Skeletal muscle tissue (tissue), 3 donors: ENCODE measurements at regions not wholly inside any gene's neighbourhood (a gene's known extent, or its start where the extent isn't known, plus 50 kb on each side); places are given as distances from the start of the nearest gene placed in this dataset.

Experiments used
- H3K27ac ChIP-seq: one replicate; pipeline ENCODE4 v1.7.0; 2013; ENCODE audit warnings: mild to moderate bottlenecking, low read depth, low read length, inconsistent platforms
- H3K27me3 ChIP-seq, 3 donors: one replicate each; pipeline ENCODE4 v1.7.0; 2013; ENCODE audit warnings: low read length in 3 of 3; ENCODE audit not compliant: control insufficient read depth in 3 of 3, insufficient read depth in 3 of 3
- H3K36me3 ChIP-seq, 3 donors: one replicate each; pipeline ENCODE4 v1.7.0; 2013; ENCODE audit warnings: low read length in 3 of 3; ENCODE audit not compliant: control insufficient read depth in 3 of 3, insufficient read depth in 3 of 3
- H3K4me1 ChIP-seq, 3 donors: one replicate each; pipeline ENCODE4 v1.7.0; 2013; ENCODE audit warnings: low read length in 3 of 3, mild to moderate bottlenecking in 3 of 3; ENCODE audit not compliant: control insufficient read depth in 3 of 3, insufficient read depth in 3 of 3
- H3K4me3 ChIP-seq, 3 donors: one replicate each; pipeline ENCODE4 v1.7.0; 2013; ENCODE audit warnings: low read length in 3 of 3
- H3K9ac ChIP-seq, 3 donors: one replicate each; pipeline ENCODE4 v1.7.0; 2013; ENCODE audit warnings: low read length in 3 of 3, mild to moderate bottlenecking in 3 of 3, moderate library complexity in 2 of 3, low read depth in 1 of 3
- H3K9me3 ChIP-seq, 3 donors: one replicate each; pipeline ENCODE4 v1.7.0; 2013; ENCODE audit warnings: low read length in 3 of 3; ENCODE audit not compliant: control insufficient read depth in 3 of 3
- donor health status: Osteomylitis.

DNA sequence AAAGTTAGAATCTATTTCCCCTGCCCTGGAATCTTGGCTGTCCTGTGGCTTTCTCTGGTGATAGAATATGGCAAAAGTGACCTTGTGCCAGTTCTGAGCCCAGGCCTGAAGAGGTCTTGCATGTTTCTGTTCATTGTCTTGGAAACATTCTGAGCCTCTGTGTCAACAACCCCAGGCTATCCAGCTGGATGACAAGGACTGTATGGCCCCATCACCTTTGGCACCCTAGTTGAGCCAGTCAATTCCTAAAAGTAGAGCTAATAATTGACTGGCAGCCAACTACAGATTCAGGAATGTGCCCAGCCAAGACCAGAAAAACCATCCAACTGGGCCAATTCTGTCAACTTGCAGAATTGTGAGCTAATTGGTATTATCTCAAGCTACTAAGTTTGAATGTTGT, 514.1 kb upstream of the LARGE1 start:
- H3K27me3 ChIP-seq: peaks cover 0 to 3% (median 0%) of the 10 kb centered on the region in 3 donors
- no peak overlapping the region for H3K9ac ChIP-seq
- H3K4me1 ChIP-seq: no peaks in the 10 kb centered on the region
- H3K9me3 ChIP-seq: no peaks in the 10 kb centered on the region
- H3K36me3 ChIP-seq: no peaks in the 10 kb centered on the region
- H3K4me3 ChIP-seq: no peak overlapping the region
- no peak overlapping the region for H3K27ac ChIP-seq

DNA sequence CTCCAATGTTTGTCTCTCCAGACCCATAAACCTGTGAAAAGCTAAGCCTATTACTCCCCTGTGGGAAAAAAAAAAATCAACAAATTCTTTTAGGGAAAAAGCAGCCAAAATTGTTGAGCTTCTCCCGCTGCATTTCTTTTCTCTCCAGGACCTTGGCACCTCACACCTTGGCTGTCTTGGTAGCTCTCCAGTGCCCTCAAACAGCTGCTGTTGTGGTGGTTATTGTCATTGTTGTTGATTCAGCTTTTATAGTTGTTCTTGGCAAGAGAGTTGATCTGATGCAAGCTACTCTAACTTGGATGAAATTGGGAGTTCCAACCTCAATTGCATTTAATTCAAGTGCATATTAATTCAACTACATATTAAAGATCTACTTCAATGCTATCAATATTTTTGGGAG, 516.9 kb upstream of the LARGE1 start:
- Histone ChIP-seq H3K4me3 (no peak overlapping the region), H3K9me3 (no peaks in the 10 kb centered on the region), H3K27me3 (peaks cover 0 to 3% (median 0%) of the 10 kb centered on the region in 3 donors), H3K9ac (no peak overlapping the region), H3K27ac (no peak overlapping the region), H3K4me1 (no peaks in the 10 kb centered on the region), H3K36me3 (no peaks in the 10 kb centered on the region)

DNA sequence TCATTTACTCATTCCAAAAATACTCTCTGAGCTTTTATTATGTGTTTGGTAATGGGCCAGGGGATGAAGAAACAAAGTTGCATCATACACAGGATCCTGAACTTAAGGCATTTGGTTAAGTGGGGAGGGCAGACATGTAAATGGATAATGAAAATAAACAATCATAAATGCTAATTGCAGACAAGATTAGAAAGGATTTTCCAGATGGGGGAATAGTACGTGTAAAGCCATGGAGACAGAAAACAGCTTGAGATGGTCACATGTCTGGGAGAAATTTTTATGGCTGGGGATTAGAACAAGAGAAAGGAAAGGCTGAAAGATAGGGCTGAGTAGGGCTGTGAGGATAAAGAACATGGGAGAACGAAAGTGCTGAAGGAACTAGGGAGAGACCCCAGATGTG, 534.3 kb upstream of the LARGE1 start:
- Histone ChIP-seq H3K36me3 (no peaks in the 10 kb centered on the region), H3K27me3 (no peaks in the 10 kb centered on the region), H3K4me3 (no peak overlapping the region), H3K9me3 (peaks cover 0 to 3% (median 0%) of the 10 kb centered on the region in 3 donors), H3K4me1 (no peaks in the 10 kb centered on the region), H3K27ac (no peak overlapping the region), H3K9ac (no peak overlapping the region)

DNA sequence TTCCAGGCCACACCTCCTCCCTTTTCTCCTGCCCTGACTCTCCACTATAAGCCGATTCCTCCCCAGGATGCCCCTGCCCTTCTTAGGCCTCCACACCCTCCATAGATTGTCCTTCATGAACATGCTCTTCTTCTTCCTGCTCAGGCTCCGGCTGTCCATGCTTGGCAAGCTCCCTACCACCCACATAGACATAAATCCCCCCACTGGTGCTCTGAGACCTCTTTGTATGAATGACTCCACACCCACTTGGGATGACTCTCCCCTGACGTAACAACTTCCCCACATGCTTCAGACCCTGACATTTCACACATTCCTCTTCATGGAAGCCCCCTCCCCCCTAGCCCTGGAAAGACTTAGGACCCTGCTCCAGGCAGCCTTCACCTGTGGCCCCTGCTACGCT, 542.5 kb upstream of the LARGE1 start:
- no peak overlapping the region for H3K4me3 ChIP-seq
- no peaks in the 10 kb centered on the region for H3K4me1 ChIP-seq
- H3K27ac ChIP-seq: no peak overlapping the region
- H3K36me3 ChIP-seq: no peaks in the 10 kb centered on the region
- no peaks in the 10 kb centered on the region for H3K9me3 ChIP-seq
- no peaks in the 10 kb centered on the region for H3K27me3 ChIP-seq
- no peak overlapping the region for H3K9ac ChIP-seq

DNA sequence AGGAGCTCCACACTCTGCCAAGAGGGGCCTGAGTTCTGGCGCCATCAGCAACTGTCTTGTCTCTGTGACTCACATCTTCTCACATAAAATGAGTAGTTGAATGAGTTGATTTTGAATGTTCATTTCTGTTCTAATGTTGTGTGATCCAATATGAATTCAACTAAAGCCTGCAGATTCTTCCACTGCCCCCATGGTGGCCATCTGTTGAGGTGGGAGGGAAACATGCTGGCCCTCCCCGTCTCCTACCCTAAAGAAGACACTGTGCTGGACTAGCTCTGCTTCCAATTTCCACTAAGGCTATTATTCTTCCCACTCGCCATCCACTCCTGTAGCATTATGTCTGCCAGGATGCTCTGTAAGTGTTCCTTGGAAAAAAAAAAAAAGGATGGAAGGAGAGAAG, 555.6 kb upstream of the LARGE1 start:
- Histone ChIP-seq H3K27ac (no peak overlapping the region), H3K9ac (no peak overlapping the region), H3K9me3 (peaks cover 0 to 2% (median 0%) of the 10 kb centered on the region in 3 donors), H3K36me3 (no peaks in the 10 kb centered on the region), H3K4me3 (no peak overlapping the region), H3K27me3 (no peaks in the 10 kb centered on the region), H3K4me1 (no peaks in the 10 kb centered on the region)

DNA sequence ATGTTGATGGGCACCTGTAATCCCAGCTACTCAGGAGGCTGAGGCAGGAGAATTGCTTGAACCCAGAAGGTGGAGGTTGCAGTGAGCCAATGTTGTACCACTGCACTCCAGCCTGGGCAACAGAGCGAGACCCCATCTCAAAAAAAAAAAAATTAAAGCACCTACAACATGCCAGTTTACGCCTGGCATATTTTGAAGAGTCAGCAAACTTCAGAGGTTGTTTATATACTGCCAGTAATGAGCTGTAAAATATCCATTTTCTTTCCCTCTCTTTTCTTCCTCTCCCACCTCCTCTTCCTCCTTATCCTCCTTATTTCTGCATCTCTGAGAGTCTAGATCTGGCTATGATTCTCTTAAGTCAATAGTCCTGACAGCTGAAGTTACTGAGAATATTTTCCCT, 556.5 kb upstream of the LARGE1 start:
- no peak overlapping the region for H3K9ac ChIP-seq
- no peak overlapping the region for H3K27ac ChIP-seq
- H3K9me3 ChIP-seq: peaks cover 0 to 4% (median 3%) of the 10 kb centered on the region in 3 donors
- H3K36me3 ChIP-seq: no peaks in the 10 kb centered on the region
- no peaks in the 10 kb centered on the region for H3K27me3 ChIP-seq
- H3K4me3 ChIP-seq: no peak overlapping the region
- H3K4me1 ChIP-seq: no peaks in the 10 kb centered on the region

DNA sequence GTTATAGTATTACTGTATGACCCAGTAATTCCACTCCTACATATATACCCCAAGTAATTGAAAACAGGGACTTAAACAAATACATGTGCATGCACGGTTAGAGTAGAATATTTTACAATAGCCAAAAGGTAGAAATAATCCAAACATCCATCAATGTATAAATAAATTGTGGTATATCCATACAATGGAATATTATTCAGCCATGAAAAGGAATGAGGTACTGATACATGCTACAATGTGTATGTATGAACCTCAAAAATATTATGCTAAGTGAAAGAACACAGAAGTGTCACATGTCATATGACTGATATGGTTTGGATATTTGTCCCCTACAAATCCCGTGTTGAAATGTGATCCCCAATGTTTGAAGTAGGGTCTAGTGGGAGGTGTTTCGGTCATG, 560.8 kb upstream of the LARGE1 start:
- Histone ChIP-seq H3K4me1 (no peaks in the 10 kb centered on the region), H3K9ac (no peak overlapping the region), H3K27me3 (no peaks in the 10 kb centered on the region), H3K4me3 (no peak overlapping the region), H3K36me3 (no peaks in the 10 kb centered on the region), H3K27ac (no peak overlapping the region), H3K9me3 (peaks cover 0 to 4% (median 3%) of the 10 kb centered on the region in 3 donors)

DNA sequence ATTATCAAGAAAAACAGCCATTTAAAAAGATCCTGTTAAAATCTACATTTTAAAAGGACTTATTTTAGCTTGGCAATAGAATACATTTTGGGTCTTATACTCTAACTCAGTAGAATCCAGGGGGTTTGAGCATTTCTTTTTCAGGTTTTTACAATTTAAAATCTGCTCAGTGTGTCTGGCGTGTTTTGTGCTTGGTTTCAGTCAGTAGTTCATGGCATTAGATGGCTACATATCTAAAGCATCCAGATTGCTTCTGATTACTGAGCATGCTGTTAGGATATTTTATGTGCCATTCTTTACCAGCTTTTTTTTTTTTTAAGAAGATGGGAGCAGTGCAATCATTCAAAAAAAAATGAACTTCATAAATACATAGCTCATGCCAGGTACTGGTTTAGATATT, 566.1 kb upstream of the LARGE1 start:
- no peak overlapping the region for H3K27ac ChIP-seq
- no peaks in the 10 kb centered on the region for H3K36me3 ChIP-seq
- H3K4me1 ChIP-seq: no peaks in the 10 kb centered on the region
- no peak overlapping the region for H3K9ac ChIP-seq
- no peaks in the 10 kb centered on the region for H3K9me3 ChIP-seq
- no peak overlapping the region for H3K4me3 ChIP-seq
- no peaks in the 10 kb centered on the region for H3K27me3 ChIP-seq

DNA sequence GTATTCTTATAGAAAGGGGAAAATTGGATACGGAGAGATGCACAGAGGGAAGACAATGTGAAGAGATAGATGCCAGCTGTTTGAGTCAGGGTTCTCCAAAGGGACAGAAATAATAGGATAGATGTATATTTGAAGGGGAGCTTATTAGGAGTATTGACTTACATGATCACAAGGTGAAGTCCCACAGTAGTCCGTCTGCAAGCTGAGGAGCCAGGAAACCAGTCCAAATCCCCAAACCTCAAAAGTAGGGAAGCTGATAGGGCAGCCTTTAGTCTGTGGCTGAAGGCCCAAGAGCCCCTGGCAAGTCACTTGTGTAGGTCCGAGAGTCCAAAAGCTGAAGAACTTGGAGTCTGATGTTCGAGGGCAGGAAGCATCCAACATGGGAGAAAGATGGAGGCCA, 569.6 kb upstream of the LARGE1 start:
- Histone ChIP-seq H3K4me3 (no peak overlapping the region), H3K27me3 (peaks cover 0 to 2% (median 0%) of the 10 kb centered on the region in 3 donors), H3K9me3 (peaks cover 0 to 5% (median 0%) of the 10 kb centered on the region in 3 donors), H3K27ac (no peak overlapping the region), H3K36me3 (no peaks in the 10 kb centered on the region), H3K9ac (no peak overlapping the region), H3K4me1 (no peaks in the 10 kb centered on the region)

DNA sequence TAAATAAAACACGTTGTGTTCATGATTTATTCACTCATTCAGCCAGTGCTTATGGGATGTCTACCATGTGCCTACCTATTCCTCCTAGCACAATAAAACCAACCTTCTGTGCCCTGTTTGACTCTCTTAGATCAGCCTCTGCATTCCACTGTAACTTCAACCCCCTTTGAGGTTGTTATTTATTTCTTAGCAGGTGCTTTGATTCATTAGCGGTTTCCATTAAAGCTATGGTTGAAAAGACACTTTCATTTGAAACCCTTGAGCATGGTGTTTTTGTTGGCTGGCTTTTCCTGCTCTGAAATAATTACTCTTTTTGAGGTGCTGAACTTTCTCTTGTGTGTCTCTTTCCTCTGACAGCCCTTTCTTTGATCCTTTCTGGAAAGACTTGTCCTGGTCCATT, 570.6 kb upstream of the LARGE1 start:
- H3K9ac ChIP-seq: no peak overlapping the region
- H3K4me3 ChIP-seq: no peak overlapping the region
- H3K4me1 ChIP-seq: no peaks in the 10 kb centered on the region
- H3K27me3 ChIP-seq: peaks cover 0 to 2% (median 0%) of the 10 kb centered on the region in 3 donors
- peaks cover 0 to 5% (median 0%) of the 10 kb centered on the region in 3 donors for H3K9me3 ChIP-seq
- H3K27ac ChIP-seq: no peak overlapping the region
- no peaks in the 10 kb centered on the region for H3K36me3 ChIP-seq

DNA sequence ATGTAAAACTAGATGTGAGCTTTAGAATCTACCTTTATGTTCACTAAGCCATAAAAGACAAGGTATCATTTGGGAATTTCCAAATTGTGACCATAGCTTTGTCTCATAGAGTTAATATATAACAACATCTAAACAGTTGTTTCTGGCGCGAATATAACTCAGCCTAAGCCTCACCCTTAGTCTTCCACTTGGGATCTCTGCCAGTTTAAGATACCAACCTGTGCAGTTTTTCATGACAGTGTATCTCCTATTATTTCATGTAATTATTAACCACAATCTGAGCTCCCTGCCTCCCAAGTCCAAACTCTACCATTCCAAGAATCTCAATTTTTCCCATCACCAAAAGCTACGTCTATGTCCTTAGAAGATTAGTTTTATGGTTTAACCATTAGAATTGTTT, 572.5 kb upstream of the ISX start:
- Histone ChIP-seq H3K36me3 (no peaks in the 10 kb centered on the region), H3K4me3 (no peak overlapping the region), H3K9ac (no peak overlapping the region), H3K4me1 (no peaks in the 10 kb centered on the region), H3K27ac (no peak overlapping the region), H3K9me3 (peaks cover 0 to 5% (median 0%) of the 10 kb centered on the region in 3 donors), H3K27me3 (peaks cover 0 to 2% (median 0%) of the 10 kb centered on the region in 3 donors)
